OCI-LY3 (cell line): ENCODE measurements at regions not wholly inside any gene's neighbourhood (a gene's known extent, or its start where the extent isn't known, plus 50 kb on each side); places are given as distances from the start of the nearest gene placed in this dataset.

Experiments used
- CTCF ChIP-seq: fragments of 200-600, 300-600 bp; sonication (generic); IDR thresholded peaks from 2 replicates; pipeline ENCODE4 v1.5.1; 2014; ENCODE audit warnings: antibody characterized with exemption, low read length, low read depth
- EZH2phosphoT487 ChIP-seq: fragments of 200-600 bp; shearing (Covaris generic); IDR thresholded peaks from 2 replicates; pipeline ENCODE4 v1.6.1; 2018; ENCODE audit warnings: antibody characterized with exemption, mixed run types, low read depth

DNA sequence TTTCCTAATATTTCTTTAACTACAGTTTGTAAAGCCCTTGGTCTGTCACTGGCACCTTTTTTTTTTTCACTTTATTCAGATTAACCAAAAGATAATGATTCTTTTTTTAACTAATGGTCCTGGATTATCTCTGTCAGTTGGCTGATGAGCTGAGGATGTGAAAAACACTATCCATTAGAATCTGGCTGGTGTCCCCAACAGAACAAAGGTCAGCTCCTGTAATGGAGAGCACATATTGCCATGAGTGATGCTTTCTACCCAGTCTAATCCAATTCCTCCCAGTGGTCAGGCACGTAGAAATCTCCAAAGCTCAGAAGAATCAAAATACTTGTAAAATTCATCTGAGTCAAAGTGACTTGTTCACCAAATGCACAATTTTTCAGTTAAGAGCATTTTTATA lies 491.7 kb upstream of the PIK3R1 start:
- no peak for TF ChIP-seq CTCF
- no peak for TF ChIP-seq EZH2phosphoT487
